HG02588 (cell line): ENCODE measurements at regions not wholly inside any gene's neighbourhood (a gene's known extent, or its start where the extent isn't known, plus 50 kb on each side); places are given as distances from the start of the nearest gene placed in this dataset.
"Not testable (repeated sequence)": the region's sequence is repeated elsewhere in the genome, so short reads cannot be mapped to it uniquely, and the experiment has no call there.

Source experiments
- ATAC-seq: cut with Tn5 transposase; IDR thresholded peaks from one replicate; pipeline ENCODE4 v1.9.1; 2021; ENCODE audit warnings: mild to moderate bottlenecking, moderate library complexity; ENCODE audit not compliant: unreplicated experiment

GRCh38 chr4:82194329-82194728, 179.5 kb downstream of the HNRNPD start:
- no peak for ATAC-seq

GRCh38 chr4:82192017-82192673, 181.6 kb downstream of the HNRNPD start:
- ATAC-seq, result no peak

GRCh38 chr4:82181789-82182188, 192.0 kb downstream of the HNRNPD start:
- no peak for ATAC-seq

- no peak for ATAC-seq
These were observed 201.6 kb downstream of the HNRNPD start for GRCh38 chr4:82172186-82172585.

- ATAC-seq, result no peak
These were observed 202.1 kb downstream of the HNRNPD start for GRCh38 chr4:82171531-82172155.

GRCh38 chr4:82149750-82150149, 224.0 kb downstream of the HNRNPD start:
- no peak for ATAC-seq

GRCh38 chr4:82145850-82146249, 227.9 kb downstream of the HNRNPD start:
- ATAC-seq, result no peak

- ATAC-seq, result no peak
These were observed 233.4 kb downstream of the HNRNPD start for GRCh38 chr4:82140422-82140821.

- no peak for ATAC-seq
These were observed 234.5 kb downstream of the HNRNPD start for GRCh38 chr4:82139287-82139686.

GRCh38 chr4:82138374-82138773, 235.4 kb downstream of the HNRNPD start:
- ATAC-seq, result no peak

- no peak for ATAC-seq
These were observed 237.5 kb downstream of the HNRNPD start for GRCh38 chr4:82136161-82136801.

- no peak for ATAC-seq
These were observed 245.4 kb downstream of the HNRNPD start for GRCh38 chr4:82128355-82128754.

GRCh38 chr4:82126512-82127040, 247.2 kb downstream of the HNRNPD start:
- ATAC-seq, result no peak

- ATAC-seq, result no peak
These were observed 247.9 kb downstream of the HNRNPD start for GRCh38 chr4:82125787-82126297.

- no peak for ATAC-seq
These were observed 248.6 kb downstream of the HNRNPD start for GRCh38 chr4:82124932-82125786.

GRCh38 chr4:82124365-82124764, 249.4 kb downstream of the HNRNPD start:
- no peak for ATAC-seq

GRCh38 chr4:82123934-82124333, 249.9 kb downstream of the HNRNPD start:
- ATAC-seq, result no peak

GRCh38 chr4:82115183-82115582, 258.6 kb downstream of the HNRNPD start:
- not testable (repeated sequence) for ATAC-seq

- ATAC-seq, result no peak
These were observed 265.3 kb downstream of the HNRNPD start for GRCh38 chr4:82108506-82108905.

- no peak for ATAC-seq
These were observed 269.2 kb downstream of the HNRNPD start for GRCh38 chr4:82104578-82104977.
